ENCODE measurements at regions not wholly inside any gene's neighbourhood (a gene's known extent, or its start where the extent isn't known, plus 50 kb on each side); places are given as distances from the start of the nearest gene placed in this dataset.

DNA sequence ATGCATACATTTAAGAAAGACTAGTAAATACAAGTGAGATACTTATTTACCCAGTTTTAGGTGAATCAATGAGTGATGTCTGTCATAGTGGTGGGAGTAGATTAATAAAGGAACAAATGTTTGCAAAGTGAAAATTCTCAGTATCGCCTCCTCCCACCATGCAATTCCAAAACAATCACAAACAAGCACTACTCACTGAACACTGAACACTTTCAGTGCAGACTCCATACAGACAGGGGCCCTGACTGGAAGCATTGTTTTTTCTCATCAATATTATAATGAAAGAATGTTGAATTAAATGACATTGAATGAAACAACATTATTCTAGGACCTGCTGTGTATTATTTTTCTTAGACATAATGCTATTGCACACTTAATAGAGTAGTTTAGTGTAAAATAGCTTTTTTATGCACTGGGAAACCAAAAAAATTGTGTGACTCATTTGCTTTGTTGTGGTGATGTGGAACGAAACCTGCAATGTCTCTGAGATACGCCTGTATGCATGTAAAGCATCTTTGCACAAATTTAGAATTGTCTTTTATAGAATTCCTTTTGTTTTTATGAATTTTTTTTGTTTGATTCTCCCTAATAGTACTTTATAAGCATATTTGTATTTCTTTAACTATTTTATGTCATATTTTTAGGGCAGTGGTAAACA lies 317.5 kb downstream of the UTRN start:
- Histone ChIP-seq H4K5ac (ENCODE audit: insufficient read length, low read depth, low read length) (no peak overlapping the region), H3K27ac (ENCODE audit: low read depth, low read length) (no peak overlapping the region), H3K23ac (ENCODE audit: insufficient read length) (no peak overlapping the region), H3K14ac (ENCODE audit: insufficient read length) (no peak overlapping the region), H2AFZ (ENCODE audit: low read length) (no peak overlapping the region), H2BK15ac (ENCODE audit: low read length) (no peak overlapping the region), H3K27me3 (replicated peaks in 1 of 4; ENCODE audit: control insufficient read depth in 3 of 4, extremely low read depth in 1 of 4, insufficient read depth in 3 of 4, low read length in 3 of 4) (no peaks in the 10 kb centered on the region), H3K9me3 (ENCODE audit: insufficient read depth in 2 of 2, low read depth in 1 of 2, low read length in 1 of 2) (peaks cover 0 to 3% of the 10 kb centered on the region in 2 experiments; a peak in 1 of 4 replicates), H3K4ac (replicated peaks; ENCODE audit: insufficient read length, low read depth, low read length) (no peak overlapping the region), H3K56ac (replicated peaks; ENCODE audit: insufficient read length, low read depth, low read length) (no peak overlapping the region), H4K20me1 (replicated peaks in 1 of 2; ENCODE audit: control insufficient read depth in 1 of 2, insufficient read depth in 2 of 2, low read length in 2 of 2) (no peaks in the 10 kb centered on the region), H3K36me3 (ENCODE audit: control insufficient read depth in 2 of 4, insufficient read depth in 4 of 4, low read length in 3 of 4) (peaks cover 0 to 33% (median 5%) of the 10 kb centered on the region in 4 experiments; a peak in 5 of 8 replicates), H3K4me2 (ENCODE audit: insufficient read depth in 1 of 2, low read depth in 2 of 2, low read length in 2 of 2) (no peak overlapping the region), H3K9ac (replicated peaks in 1 of 4; ENCODE audit: extremely low read depth in 1 of 4, low read depth in 3 of 4, low read length in 3 of 4) (no peak overlapping the region), H3K4me1 (replicated peaks in 1 of 4; ENCODE audit: control insufficient read depth in 3 of 4, insufficient read depth in 4 of 4, low read length in 3 of 4) (peaks cover 0 to 9% (median 0%) of the 10 kb centered on the region in 4 experiments; a peak in 2 of 7 replicates), H3K79me1 (ENCODE audit: low read depth, low read length) (no peaks in the 10 kb centered on the region), H3K79me2 (ENCODE audit: control insufficient read depth in 1 of 2, insufficient read depth in 2 of 2, low read length in 2 of 2) (peaks cover 0 to 7% of the 10 kb centered on the region in 2 experiments; a peak in 1 of 4 replicates), H2BK20ac (ENCODE audit: low read length) (no peak overlapping the region), H4K8ac (ENCODE audit: extremely low read depth, insufficient read depth, low read length) (no peak overlapping the region), H3K4me3 (ENCODE audit: extremely low read depth in 1 of 4, insufficient read depth in 2 of 4, low read depth in 3 of 4, low read length in 4 of 4) (no peak overlapping the region), H3K18ac (ENCODE audit: extremely low read depth, low read length) (no peak overlapping the region), H2BK120ac (replicated peaks; ENCODE audit: low read depth, low read length) (no peak overlapping the region), H3K23me2 (ENCODE audit: low read depth, low read length) (no peaks in the 10 kb centered on the region), H2BK12ac (ENCODE audit: low read depth, low read length) (no peak overlapping the region), H2BK5ac (ENCODE audit: low read depth, low read length) (no peak overlapping the region), H4K91ac (replicated peaks; ENCODE audit: insufficient read length, low read length) (no peak overlapping the region), H2AK5ac (ENCODE audit: low read depth, low read length) (no peak overlapping the region)
- FAIRE-seq (no peak), DNase-seq (ENCODE audit: low read depth in 1 of 2, low spot score in 2 of 2) (no peak)
- CTCF ChIA-PET (ENCODE audit: partially characterized antibody) = no interaction called here
- 92% methylated on average over 3 of the region's 3 CpGs; no CpG with 5 or more reads in 1 of the 2 experiments for WGBS, 2 experiments (ENCODE audit: extremely low coverage in 1 of 2, insufficient coverage in 1 of 2, insufficient read length in 1 of 2, insufficient replicate concordance in 2 of 2, low coverage in 1 of 2, low lambda C conversion rate in 2 of 2, missing lambda C conversion rate in 1 of 2)
- TF ChIP-seq SP1 (IDR thresholded peaks at IDR 0.05; ENCODE audit: low read depth, low read length) = no peak
- TF ChIP-seq CBX8 (IDR thresholded peaks at IDR 0.05; ENCODE audit: borderline replicate concordance, low read depth, low read length) = no peak
- no peak for TF ChIP-seq RBBP5 (IDR thresholded peaks at IDR 0.05; ENCODE audit: borderline replicate concordance, low read depth, low read length)
- no peak for TF ChIP-seq ASH2L (IDR thresholded peaks at IDR 0.05; ENCODE audit: low read length)
- no peak for TF ChIP-seq TAF7 (optimal IDR thresholded peaks at IDR 0.05; ENCODE audit: borderline replicate concordance, low read depth, low read length)
- POLR2A ChIA-PET (ENCODE audit: partially characterized antibody) = no interaction called here

Measured in H1 (cell line).